Pancreas (tissue), 10 donors: ENCODE measurements at regions not wholly inside any gene's neighbourhood (a gene's known extent, or its start where the extent isn't known, plus 50 kb on each side); places are given as distances from the start of the nearest gene placed in this dataset.
A peak's percentile ranks its signal among the peaks of the same experiment; 100 is the strongest.

Experiments used
- ATAC-seq, 4 donors: fragments of 200-7000 bp; cut with Tn5 transposase; one replicate each; pipeline versions ENCODE4 v1.8.0 to v1.9.1; 2020; ENCODE audit warnings: mild to moderate bottlenecking in 4 of 4, moderate library complexity in 4 of 4
- DNase-seq, 6 donors: peaks; one replicate each; pipeline ENCODE4 v3.0.0-alpha.2; 2020
- FAIRE-seq: peaks from 2 replicates; lab custom pipeline; 2012; peaks lifted over from hg19 to GRCh38; lab: Jason Lieb, UNC
- H3K27ac ChIP-seq, 4 donors: fragments of 200-600 bp; sonication (generic); 1 replicate in 3 of 4; 2 replicates in 1 of 4; pipeline versions ENCODE4 v1.5.0 to v1.8.0; 2020
- H3K27me3 ChIP-seq, 4 donors: fragments of 200-600 bp; one replicate each; pipeline ENCODE4 v1.8.0; 2021
- H3K36me3 ChIP-seq, 3 donors: fragments of 200-600 bp; sonication (generic) in 1 of 3; one replicate each; pipeline versions ENCODE4 v1.5.0 to v1.8.0; 2020 to 2021
- H3K4me1 ChIP-seq, 3 donors: fragments of 200-600 bp; one replicate each; pipeline ENCODE4 v1.8.0; 2021
- H3K4me3 ChIP-seq, 4 donors: fragments of 200-600 bp; sonication (generic) in 2 of 4; one replicate each; pipeline versions ENCODE4 v1.5.0 to v1.8.0; 2020 to 2021
- H3K9me3 ChIP-seq, 4 donors: fragments of 200-600 bp; one replicate each; pipeline ENCODE4 v1.8.0; 2021
- WGBS, 2 donors: extraction: QIAGEN DNeasy Blood & Tissue Kit; methylation state at CpG; one replicate each; pipeline ENCODE4 v1.1.7; 2013; 5-methylcytosine and 5-hydroxymethylcytosine counted together
- intact Hi-C, 3 donors: fragments of 100-400 bp; cut with DNase I; formaldehyde crosslinking; loops; one replicate each; pipeline versions ENCODE4 v1.11.1 to v1.14.2; 2022
- TF ChIP-seq, protein P1 (sequence below), 4 donors: fragments of 200-600 bp; sonication (generic) in 3 of 4; IDR thresholded peaks; one replicate each; pipeline versions ENCODE4 v1.5.0 to v1.8.0; 2021; ENCODE audit warnings: antibody characterized with exemption in 4 of 4
- donor health status: healthy with polysubstance abuse.
- donor health status: DM: no; HTN: no; CAD: no; lungs with moderate emphysema.
- donor health status: DM: no; HTN: no; CAD: no.
- donor health status: control.
- donor health status: control.
- donor health status: Bipolar disorder and iron deficiency.
- donor health status: DM: yes; HTN: yes; CAD: no.
- donor health status: DM: no; HTN: no; CAD: no.
- donor health status: DM: no; HTN: no; CAD: no.
- donor health status: DM: yes; HTN: yes; CAD: no.

DNA sequence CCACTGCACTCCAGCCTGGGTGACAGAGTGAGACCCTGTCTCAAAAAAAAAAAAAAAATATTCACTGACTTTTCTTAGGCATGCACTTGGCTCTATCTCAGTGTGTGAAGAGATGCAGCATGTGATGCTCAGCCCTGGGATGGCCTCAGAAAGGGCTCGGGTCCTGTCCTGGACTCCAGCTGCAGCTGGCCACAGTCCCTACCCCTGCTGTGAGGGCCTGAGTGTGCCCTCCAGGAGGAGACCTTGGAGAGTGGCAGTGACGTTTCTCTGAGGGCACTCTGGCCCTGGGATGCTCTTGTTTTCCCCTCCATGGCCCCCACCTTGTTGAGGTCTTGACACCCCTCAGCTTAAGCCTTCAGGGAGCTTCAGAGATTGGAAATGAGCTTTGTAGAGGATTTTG, 81.9 kb upstream of the POU3F1 start:
- intact Hi-C loops, result no loop called here
- Histone ChIP-seq H3K4me1 (no peaks in the 10 kb centered on the region), H3K9me3 (no peaks in the 10 kb centered on the region), H3K27me3 (no peaks in the 10 kb centered on the region), H3K4me3 (no peak overlapping the region), H3K36me3 (no peaks in the 10 kb centered on the region), H3K27ac (no peak overlapping the region)
- TF ChIP-seq, protein P1, sequence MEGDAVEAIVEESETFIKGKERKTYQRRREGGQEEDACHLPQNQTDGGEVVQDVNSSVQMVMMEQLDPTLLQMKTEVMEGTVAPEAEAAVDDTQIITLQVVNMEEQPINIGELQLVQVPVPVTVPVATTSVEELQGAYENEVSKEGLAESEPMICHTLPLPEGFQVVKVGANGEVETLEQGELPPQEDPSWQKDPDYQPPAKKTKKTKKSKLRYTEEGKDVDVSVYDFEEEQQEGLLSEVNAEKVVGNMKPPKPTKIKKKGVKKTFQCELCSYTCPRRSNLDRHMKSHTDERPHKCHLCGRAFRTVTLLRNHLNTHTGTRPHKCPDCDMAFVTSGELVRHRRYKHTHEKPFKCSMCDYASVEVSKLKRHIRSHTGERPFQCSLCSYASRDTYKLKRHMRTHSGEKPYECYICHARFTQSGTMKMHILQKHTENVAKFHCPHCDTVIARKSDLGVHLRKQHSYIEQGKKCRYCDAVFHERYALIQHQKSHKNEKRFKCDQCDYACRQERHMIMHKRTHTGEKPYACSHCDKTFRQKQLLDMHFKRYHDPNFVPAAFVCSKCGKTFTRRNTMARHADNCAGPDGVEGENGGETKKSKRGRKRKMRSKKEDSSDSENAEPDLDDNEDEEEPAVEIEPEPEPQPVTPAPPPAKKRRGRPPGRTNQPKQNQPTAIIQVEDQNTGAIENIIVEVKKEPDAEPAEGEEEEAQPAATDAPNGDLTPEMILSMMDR (IDR thresholded peaks at IDR 0.05), result no peak
- DNase-seq, result peak in 1 of 6 donors; percentile 29
- no peak for ATAC-seq
- no peak for FAIRE-seq
- WGBS, 2 donors, result 60 to 64% methylated on average over 2 of the region's 2 CpGs

DNA sequence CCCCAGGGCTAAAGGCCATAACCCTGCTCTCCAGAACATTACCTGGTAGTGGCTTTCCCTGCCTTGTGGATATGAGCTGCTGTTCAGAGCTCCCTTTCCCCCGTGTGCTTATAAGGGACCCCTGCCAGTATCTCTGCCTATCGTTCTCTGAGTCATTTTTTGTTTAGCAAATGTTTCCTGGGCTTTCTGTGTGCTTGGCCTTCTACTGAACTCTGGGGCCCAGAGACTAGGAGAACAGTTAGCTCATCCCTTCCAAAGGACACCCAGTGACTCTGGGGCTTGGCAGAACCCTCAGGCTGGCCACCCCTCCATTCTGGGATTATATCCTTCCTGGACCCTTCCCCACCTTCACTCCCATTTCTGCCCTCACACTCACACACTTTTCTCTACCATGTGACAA, 80.8 kb upstream of the POU3F1 start:
- WGBS, 2 donors, result 48 to 52% methylated on average over 2 of the region's 2 CpGs
- FAIRE-seq, result no peak
- intact Hi-C loops, result no loop called here
- ATAC-seq, result no peak
- Histone ChIP-seq H3K4me3 (no peak overlapping the region), H3K36me3 (no peaks in the 10 kb centered on the region), H3K9me3 (no peaks in the 10 kb centered on the region), H3K4me1 (no peaks in the 10 kb centered on the region), H3K27me3 (no peaks in the 10 kb centered on the region), H3K27ac (no peak overlapping the region)
- TF ChIP-seq, protein P1 (IDR thresholded peaks at IDR 0.05), result no peak
- no peak for DNase-seq

DNA sequence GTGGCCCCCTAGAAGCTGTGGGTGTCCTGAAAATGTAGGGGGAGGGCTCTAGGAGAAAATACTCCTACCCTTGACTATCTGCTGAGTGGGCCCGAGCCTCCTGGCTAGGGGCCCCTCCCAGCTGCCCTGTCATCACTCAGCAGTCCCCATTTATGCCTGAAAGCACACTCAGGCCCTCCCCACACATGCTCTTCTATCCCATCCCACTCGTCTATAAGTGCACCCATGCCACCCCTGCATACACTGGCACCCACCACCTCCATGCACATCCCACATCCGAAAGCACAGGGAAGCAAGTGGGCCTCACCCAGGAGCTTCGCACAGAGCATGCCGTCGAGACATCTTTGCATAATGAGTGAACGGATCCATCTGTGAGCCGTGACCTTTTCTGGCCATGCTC, 80.4 kb upstream of the POU3F1 start:
- no peak for DNase-seq
- H3K36me3 ChIP-seq, result no peaks in the 10 kb centered on the region
- no peaks in the 10 kb centered on the region for H3K4me1 ChIP-seq
- H3K9me3 ChIP-seq, result no peaks in the 10 kb centered on the region
- no peak overlapping the region for H3K27ac ChIP-seq
- no peak overlapping the region for H3K4me3 ChIP-seq
- FAIRE-seq, result no peak
- TF ChIP-seq, protein P1 (IDR thresholded peaks at IDR 0.05), result no peak
- intact Hi-C loops, result no loop called here
- no peaks in the 10 kb centered on the region for H3K27me3 ChIP-seq
- ATAC-seq, result no peak
- 70 to 82% methylated on average over 8 of the region's 8 CpGs for WGBS, 2 donors

DNA sequence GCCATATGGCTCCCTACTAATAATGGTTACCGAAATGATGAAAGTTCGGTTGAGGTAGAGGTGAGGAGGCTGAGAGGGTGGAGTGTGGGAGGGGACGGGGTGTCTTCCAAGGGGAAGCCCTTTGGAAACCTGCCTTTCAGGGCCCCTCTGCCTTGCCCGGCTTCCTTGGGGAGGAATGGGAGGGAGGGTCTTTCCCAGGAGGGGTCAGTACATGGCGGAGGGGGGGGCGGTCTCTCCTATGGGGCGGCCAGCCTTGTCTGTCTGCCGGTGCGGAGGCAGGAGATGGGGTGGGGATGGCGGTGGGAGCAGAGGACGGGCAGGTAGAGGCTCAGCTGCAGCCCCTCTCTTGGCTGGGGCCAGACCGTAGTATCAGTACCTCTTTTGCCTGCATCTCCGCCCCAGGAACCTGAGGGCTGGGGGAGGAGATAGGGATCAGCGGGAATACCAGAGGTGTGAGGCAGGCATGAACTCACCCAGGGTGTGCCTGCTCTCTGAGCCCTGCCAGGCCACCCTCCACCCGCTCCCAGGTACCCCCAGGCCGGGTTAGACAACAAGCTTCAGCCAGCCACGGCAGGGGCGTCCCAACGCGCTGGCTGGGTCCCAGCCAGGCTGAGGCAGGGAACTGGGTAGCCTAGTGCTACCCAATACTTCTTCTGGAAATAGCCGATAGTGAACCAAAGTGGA, 79.4 kb upstream of the POU3F1 start:
- Histone ChIP-seq H3K4me1 (no peaks in the 10 kb centered on the region), H3K36me3 (no peaks in the 10 kb centered on the region), H3K27me3 (no peaks in the 10 kb centered on the region), H3K27ac (no peak overlapping the region), H3K9me3 (no peaks in the 10 kb centered on the region), H3K4me3 (no peak overlapping the region)
- FAIRE-seq, result no peak
- DNase-seq, result no peak
- intact Hi-C loops, result no loop called here
- TF ChIP-seq, protein P1 (IDR thresholded peaks at IDR 0.05), result no peak
- no peak for ATAC-seq
- WGBS, 2 donors, result 72 to 76% methylated on average over 17 to 21 of the region's 21 CpGs

- ATAC-seq (no peak), FAIRE-seq (no peak), DNase-seq (no peak)
- 80 to 88% methylated on average over 5 of the region's 5 CpGs for WGBS, 2 donors
- TF ChIP-seq, protein P1 (IDR thresholded peaks at IDR 0.05), result no peak
- intact Hi-C loops, result no loop called here
- H3K27me3 ChIP-seq, result no peaks in the 10 kb centered on the region
- no peaks in the 10 kb centered on the region for H3K9me3 ChIP-seq
- H3K36me3 ChIP-seq, result no peaks in the 10 kb centered on the region
- no peak overlapping the region for H3K27ac ChIP-seq
- no peaks in the 10 kb centered on the region for H3K4me1 ChIP-seq
- H3K4me3 ChIP-seq, result no peak overlapping the region
Observed at GRCh38 chr1:38125016-38125415, 78.4 kb upstream of the POU3F1 start.
